CD4-positive, alpha-beta T cell treated with Interleukin-17A for 1 hour (primary cell): ENCODE measurements at regions not wholly inside any gene's neighbourhood (a gene's known extent, or its start where the extent isn't known, plus 50 kb on each side); places are given as distances from the start of the nearest gene placed in this dataset.
"Not testable (repeated sequence)": the region's sequence is repeated elsewhere in the genome, so short reads cannot be mapped to it uniquely, and the experiment has no call there.

Source experiments
- DNase-seq: peaks from one replicate; pipeline ENCODE4 v3.0.0-alpha.2; 2020

DNA sequence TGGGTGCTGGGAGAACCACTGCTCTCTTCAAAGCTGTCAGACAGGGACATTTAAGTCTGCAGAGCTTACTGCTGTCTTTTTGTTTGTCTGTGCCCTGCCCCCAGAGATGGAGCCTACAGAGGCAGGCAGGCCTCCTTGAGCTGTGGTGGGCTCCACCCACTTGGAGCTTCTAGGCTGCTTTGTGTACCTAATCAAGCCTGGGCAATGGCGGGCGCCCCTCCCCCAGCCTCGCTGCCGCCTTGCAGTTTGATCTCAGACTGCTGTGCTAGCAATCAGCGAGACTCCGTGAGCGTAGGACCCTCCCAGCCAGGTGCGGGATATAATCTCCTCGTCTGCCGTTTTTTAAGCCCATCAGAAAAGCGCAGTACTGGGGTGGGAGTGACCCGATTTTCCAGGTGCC lies 125.6 kb upstream of the LRATD1 start:
- DNase-seq: not testable (repeated sequence)

DNA sequence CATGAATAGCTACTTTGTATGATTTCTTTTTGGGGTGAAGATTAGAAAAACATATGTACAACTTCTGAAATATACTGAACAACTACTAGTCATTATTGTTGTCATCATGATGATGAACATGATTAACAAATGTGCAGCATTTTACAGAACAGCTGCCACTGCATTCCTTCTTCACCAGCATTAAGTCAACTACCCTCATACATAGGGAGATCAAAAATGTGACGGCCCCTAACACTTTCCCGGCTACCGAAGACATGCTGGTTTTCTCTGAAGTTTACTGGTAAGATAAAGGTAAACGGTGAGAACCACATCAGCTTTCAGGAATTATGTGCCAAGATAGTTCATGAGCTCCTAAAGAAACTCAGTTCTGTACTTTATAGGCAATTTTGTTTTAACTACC lies 121.0 kb upstream of the LRATD1 start:
- DNase-seq: no peak

- DNase-seq: no peak
Observed at GRCh38 chr2:14513903-14514302, 118.6 kb upstream of the LRATD1 start.

DNA sequence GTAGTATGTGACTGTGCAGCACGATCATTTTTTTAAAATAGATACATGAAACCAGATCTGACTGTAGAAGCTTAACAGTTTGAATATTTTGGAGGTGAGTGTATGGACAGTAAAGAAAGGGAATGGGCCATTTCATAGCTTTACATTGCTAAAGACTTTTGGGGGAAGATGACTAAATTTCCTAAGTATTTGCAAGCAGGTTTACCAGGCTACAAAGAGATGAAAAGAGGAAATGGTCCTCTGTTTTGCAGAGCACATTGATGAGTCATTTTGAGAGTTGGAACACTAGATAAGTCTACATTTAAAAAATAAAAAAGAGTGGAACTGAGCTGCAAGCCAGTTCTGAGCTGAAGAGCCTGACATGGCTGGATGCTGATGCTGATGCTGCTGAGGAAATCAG lies 115.7 kb upstream of the LRATD1 start:
- DNase-seq: no peak

GRCh38 chr2:14517731-14518130 lies 114.8 kb upstream of the LRATD1 start:
- DNase-seq: no peak

DNA sequence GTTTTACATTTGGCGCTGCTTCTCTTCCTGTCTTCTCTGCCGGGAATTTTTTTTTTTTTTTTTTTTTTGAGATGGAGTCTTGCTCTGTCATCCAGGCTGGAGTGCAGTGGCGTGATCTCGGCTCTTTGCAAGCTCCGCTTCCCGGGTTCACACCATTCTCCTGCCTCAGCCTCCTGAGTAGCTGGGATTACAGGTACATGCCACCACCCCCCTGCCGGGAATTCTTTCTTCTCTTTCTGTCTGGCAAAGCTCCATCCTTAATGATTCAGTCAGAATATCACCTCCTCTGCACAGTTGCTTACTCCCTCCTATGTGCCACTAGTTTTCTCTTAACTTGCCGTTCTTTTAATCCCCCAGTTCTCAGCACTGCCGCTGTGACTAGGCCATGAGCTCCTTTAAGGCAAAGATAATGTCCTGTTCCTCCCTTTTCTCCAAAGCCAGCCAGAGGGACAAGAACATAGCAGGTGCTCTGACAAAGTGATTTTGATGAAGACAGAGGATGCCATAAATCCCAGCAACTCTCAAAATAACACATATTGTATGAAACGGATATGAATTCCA lies 112.1 kb upstream of the LRATD1 start:
- no peak for DNase-seq

DNA sequence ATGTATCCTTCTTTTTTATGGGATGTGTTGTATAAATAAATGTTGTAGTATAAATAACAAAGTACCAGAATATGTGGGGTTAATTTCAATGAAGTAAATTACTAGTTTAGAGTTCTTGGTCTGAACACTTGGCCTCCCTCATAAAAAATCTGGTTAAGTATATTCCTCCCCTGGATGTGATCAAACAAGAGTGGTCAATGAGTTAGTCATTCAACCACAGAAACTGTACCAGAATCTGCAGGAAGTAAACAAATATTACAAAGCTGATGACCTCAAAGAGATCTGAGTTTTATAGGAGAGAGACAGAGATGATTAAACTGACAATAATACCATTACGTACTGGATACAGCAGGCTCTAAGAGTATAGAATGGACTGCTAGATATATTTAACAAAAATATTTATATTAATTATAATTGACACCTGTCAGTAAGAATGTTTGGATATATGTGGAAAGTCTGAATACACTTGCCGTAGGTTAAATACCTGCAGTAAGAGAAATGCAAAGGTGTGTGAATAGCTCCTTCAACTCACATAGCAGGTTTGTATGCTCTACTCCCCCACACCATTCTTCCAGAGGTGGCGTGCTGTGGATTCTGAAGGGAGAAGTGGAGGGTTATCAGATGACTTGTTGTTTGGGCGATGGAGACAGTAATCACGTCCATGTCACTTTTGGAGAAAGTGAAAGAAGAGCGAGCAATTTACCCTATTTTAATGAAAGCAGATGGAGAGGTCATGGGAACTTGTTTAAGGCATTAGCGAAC lies 108.3 kb upstream of the LRATD1 start:
- DNase-seq: no peak

GRCh38 chr2:14524803-14525080 lies 107.8 kb upstream of the LRATD1 start:
- DNase-seq: no peak

DNA sequence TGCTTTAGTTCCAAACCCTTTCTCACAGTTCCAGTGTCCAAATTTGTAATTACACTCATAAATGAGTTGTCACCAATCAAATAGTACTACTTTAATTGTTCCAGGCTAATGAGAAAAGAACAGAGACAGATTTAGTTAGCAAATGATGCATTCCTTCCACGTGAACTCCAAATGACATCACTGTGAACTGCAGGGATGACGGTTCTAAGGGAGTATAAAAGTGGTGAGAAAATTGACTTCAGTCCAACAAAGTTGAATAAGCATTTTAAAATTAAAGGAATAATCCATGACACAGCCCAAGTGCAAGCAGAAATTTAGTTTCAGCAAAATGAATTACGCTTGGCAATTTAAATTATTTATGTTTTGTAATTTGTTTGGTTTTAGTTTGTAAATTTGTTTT lies 102.0 kb upstream of the LRATD1 start:
- no peak for DNase-seq

DNA sequence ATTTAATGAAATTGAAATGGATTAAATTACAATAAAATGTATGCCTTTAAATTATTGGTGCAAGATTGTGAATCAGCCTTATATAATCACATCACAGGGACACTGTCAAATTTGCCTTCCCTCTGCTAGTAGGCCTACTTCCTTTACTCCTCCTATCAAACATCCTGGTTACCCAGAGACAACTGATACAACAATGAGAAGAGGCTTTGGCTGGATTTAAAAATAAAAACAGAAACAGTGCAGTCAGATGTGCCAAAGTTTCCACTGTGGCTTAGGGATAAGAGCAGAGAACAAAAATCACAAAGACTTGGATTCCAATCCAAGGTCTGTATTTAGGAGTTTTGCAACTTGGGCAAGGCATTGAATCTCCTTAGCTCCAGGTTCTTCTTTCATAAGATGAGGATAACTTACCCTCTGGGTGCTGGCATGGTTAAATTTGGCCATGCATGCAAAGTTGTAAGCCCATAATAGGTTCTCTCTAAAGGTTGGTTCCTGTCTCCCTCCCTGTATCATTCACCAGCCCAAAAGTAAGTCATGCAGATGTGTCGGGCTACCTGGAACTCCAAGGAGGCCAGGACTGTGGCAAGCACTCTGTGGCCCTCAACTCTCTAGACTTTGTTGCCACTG lies 99.3 kb upstream of the LRATD1 start:
- no peak for DNase-seq

- no peak for DNase-seq
Observed at GRCh38 chr2:14535156-14535555, 97.4 kb upstream of the LRATD1 start.

- DNase-seq: no peak
Observed at GRCh38 chr2:14536976-14537375, 95.5 kb upstream of the LRATD1 start.

GRCh38 chr2:14540015-14540414 lies 92.5 kb upstream of the LRATD1 start:
- DNase-seq: no peak

DNA sequence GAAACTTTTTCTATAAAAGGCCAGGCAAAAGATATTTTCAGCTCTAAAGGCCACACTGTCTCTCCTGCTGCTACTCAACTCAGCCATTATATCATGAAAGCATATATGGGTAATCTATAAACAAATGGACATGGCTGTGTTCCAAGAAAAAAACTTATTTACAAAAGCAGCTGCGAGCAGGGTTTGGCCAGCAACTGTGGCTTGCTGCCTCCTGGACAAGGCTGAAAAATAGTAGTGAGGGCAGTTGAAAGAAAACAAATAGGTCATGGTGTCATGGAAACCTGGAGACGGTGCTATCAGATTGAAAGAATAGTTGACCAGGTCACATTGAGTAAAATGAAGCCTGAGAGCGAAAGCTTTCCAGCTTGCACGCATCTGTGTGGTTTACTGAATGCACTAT lies 89.2 kb upstream of the LRATD1 start:
- DNase-seq: no peak

DNA sequence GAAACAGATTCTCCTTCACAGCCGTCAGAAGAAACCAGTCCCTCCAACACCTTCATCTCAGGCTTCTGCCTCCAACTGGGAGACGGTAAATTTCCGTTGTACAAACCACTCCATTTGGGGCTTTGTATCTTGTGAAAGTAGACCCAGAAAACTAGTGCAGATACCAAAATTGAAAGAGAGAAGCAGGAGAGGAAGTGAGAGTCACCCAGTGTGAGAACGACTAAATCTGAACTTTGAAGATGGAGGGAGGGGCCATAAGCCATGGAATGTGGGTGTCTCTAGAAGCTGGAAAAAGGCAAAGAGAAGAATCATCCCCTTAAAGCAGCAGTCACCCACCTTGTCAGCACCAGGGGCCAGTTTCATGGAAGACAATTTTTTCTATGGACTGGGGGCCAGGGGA lies 88.3 kb upstream of the LRATD1 start:
- DNase-seq: no peak

DNA sequence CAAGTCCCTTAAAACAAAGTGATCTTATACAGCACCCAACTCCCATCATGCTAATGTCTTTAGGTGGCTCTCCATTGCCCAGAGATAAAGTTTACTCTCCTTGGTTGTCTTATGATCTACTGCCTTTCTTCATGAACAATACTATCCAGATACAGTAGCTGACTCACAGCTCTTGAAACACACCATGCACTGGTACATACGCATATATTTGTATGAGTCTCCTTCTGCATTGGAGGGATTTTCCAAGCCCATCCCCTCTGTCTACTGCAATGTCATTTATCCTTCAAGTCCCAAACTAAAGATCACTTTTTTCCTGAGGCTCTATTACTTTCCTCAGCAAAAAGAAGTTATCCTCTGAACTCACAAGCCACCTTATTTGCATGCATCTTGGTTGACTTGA lies 84.7 kb upstream of the LRATD1 start:
- no peak for DNase-seq

- DNase-seq: no peak
Observed at GRCh38 chr2:14550658-14551057, 81.9 kb upstream of the LRATD1 start.

DNA sequence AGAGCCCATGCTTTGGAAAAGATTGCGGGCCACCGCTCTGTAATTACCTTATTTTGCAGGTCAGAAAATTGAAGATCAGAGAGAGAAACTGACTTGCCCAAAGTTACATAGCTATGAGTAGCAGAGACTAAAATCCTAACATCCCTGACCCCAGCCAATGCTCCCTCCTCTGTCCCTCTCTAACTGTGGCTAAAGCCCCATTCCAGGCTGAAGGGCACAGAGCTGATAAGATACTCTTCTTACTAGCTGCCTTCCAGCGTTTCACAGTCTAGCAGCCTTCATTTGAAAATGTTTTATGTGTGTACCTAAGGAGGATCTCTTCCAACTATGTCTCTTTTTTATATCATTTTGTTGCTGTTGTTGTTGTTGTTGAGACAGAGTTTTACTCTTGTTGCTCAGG lies 81.4 kb upstream of the LRATD1 start:
- no peak for DNase-seq

- no peak for DNase-seq
Observed at GRCh38 chr2:14552286-14552685, 80.2 kb upstream of the LRATD1 start.

DNA sequence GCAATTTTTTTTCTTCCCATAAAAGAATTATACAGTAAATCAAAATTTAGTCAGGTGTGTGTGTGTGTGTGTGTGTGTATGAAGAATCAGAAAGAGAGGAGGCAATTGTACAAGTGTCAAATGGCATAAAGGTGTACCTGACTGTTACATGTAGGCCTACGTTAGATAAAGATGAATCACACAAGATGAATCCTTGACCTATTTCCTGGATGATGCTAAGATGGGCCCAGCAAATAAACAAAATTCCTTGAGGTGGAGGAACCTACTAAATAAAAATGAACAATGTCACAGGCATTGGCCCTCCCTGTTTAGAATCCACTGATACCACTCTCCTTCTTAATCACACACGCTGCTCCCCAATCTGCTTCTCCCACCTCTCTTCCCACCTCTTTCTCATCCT lies 79.7 kb upstream of the LRATD1 start:
- DNase-seq: no peak

DNA sequence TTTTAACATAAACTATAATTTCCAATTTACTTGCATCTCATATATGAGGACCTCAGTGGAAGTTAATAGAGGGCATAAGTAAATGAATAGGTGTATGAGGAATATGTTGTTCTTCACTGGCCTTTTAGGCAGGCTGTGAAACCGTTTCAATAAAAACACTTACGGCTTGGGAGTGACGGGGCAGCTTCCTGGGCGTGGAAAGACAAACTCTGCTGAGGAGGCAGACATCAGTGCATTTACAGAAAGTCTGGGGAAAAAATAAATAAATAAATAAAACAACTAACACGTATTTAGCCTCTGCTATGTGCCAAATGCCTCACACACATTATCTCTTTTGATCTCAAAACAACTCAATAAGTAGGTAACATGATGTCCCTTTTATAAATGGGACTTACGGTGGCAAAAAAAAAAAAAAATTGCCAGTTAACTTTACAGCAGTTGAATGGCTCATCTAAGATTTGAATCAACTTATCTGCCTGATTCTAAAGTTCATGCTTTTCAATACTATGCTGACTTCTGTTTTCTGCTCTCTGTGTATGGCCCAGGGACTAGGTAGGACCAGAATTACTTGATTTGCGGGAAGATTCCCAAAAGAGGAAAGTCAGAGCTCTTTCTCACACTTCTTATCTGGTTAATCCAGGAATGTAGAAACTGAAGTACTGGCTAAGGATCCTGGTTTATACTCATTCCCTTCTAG lies 77.5 kb upstream of the LRATD1 start:
- no peak for DNase-seq

DNA sequence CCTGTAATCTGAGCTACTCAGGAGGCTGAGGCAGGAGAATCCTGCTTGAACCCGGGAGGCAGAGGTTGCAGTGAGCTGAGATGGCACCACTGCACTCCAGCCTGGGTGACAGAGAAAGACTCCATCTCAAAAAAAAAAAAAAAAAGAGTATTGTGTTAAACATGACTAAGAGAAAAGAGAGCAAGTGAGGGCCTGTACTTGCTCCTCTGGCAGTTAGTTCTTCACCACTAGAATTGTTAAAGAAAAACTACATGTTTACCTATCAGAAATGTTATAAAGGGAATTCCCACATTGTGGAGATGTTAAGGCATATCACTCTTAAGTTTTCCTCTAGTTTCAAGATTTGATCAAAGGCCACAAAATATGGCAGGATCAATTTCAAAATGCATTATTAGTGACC lies 75.4 kb upstream of the LRATD1 start:
- DNase-seq: no peak

DNA sequence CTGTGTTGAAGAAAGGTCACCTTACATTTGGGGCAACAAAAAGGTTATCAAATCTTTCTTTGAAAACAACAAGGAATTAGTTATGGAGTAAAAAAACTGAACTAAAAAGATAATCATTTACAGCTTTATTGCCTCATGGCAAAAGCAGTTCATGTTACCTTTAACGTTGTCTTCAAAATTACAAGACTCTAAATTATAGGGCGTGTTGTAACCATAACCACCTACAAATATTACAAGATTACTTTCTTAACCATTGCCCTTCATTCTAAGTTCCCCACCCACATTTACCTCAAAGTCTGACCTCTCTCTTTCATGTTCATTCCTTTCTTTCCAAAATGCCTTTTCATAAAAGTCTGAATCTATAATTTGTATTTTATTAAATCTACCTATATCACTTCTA lies 74.6 kb upstream of the LRATD1 start:
- no peak for DNase-seq

DNA sequence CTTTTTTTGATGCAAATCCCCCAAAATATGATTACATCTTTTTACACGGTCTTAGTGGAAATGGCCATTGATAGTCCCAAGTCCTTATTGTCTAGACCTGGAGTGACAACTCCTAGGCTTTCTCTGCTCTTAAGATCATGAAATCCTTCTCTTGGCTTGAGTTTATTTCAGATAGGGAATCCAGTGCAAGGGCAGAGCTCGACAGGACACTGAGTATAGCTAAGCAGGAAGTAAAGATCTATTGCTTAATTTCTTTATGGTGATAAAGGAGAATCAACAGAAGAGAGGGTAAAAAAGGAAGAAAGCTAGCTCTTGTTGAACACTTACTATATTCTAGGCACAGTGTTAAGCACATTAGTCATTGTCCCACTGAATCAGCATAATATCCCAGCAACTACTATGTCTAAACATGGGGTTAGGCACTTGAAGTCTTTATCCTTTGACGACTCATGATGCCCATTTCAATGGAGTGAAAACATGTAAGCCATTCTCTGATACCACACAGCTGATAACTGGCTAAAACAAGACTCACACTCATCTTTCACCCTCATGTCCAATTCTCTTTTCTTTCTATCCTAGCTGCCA lies 74.1 kb upstream of the LRATD1 start:
- no peak for DNase-seq
